ENCODE measurements at regions not wholly inside any gene's neighbourhood (a gene's known extent, or its start where the extent isn't known, plus 50 kb on each side); places are given as distances from the start of the nearest gene placed in this dataset.
"Not testable (repeated sequence)": the region's sequence is repeated elsewhere in the genome, so short reads cannot be mapped to it uniquely, and the experiment has no call there.

- not testable (repeated sequence) for DNase-seq
Measured at GRCh38 chr15:75763635-75764600, 51.3 kb upstream of the CSPG4 start.

DNA sequence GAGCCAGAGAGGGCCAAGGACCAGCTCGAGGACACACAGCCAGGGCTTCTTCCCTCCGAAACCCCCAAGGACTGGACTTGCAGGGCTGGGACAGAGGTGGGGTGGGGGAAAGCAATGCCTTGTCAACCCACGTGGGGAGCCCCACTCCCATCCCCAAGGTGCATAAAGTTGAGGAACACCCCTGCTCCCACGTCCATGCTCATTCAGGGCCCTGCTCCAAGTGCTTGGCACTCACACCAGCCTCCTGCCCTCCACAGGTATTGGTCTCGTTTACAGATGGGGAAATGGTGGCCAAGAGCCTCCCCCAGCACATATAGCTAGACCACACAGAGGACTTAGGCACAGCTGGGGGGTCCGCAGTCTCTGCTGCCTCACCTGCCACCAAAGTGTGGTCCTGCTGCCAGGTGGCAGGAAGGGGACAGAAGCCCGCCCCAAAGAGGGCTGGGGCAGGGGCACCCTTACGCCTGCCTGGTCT, 50.5 kb upstream of the CSPG4 start:
- no peak for DNase-seq

Measured in fibroblast of upper back skin (primary cell).